NOMO-1 (cell line): ENCODE measurements at regions not wholly inside any gene's neighbourhood (a gene's known extent, or its start where the extent isn't known, plus 50 kb on each side); places are given as distances from the start of the nearest gene placed in this dataset.

Experiments
- DNase-seq, 2 experiments: peaks; one replicate each; lab custom pipeline; 2025; ENCODE audit not compliant: unreplicated experiment in 2 of 2; lab: John Stamatoyannopoulos, UW

- DNase-seq, result no peak
These were observed 96.3 kb upstream of the RNF152 start for GRCh38 chr18:61989138-61989537.

- DNase-seq, result no peak
These were observed 95.3 kb upstream of the RNF152 start for GRCh38 chr18:61988100-61988499.

GRCh38 chr18:61985681-61986080 is 92.9 kb upstream of the RNF152 start:
- DNase-seq, result no peak

GRCh38 chr18:61984349-61984748 is 91.5 kb upstream of the RNF152 start:
- no peak for DNase-seq

- DNase-seq, result no peak
These were observed 89.7 kb upstream of the RNF152 start for GRCh38 chr18:61982475-61982874.

- peak; percentile 70 to 81 for DNase-seq
These were observed 87.5 kb upstream of the RNF152 start for GRCh38 chr18:61980355-61980754.

- DNase-seq, result no peak
These were observed 82.9 kb upstream of the RNF152 start for GRCh38 chr18:61975526-61976326.

- DNase-seq, result no peak
These were observed 80.7 kb upstream of the RNF152 start for GRCh38 chr18:61973273-61974115.

- DNase-seq, result peak; percentile 73 to 87
These were observed 79.8 kb upstream of the RNF152 start for GRCh38 chr18:61972389-61973264.

GRCh38 chr18:61967252-61967891 is 74.6 kb upstream of the RNF152 start:
- no peak for DNase-seq

- DNase-seq, result no peak
These were observed 72.5 kb upstream of the RNF152 start for GRCh38 chr18:61965311-61965710.

- no peak for DNase-seq
These were observed 71.8 kb upstream of the RNF152 start for GRCh38 chr18:61964616-61965015.

- DNase-seq, result no peak
These were observed 70.9 kb upstream of the RNF152 start for GRCh38 chr18:61963705-61964104.

GRCh38 chr18:61957801-61958516 is 65.2 kb upstream of the RNF152 start:
- no peak for DNase-seq

GRCh38 chr18:61955644-61956043 is 62.8 kb upstream of the RNF152 start:
- DNase-seq, result peak; percentile 46 to 61

- no peak for DNase-seq
These were observed 61.4 kb upstream of the RNF152 start for GRCh38 chr18:61954096-61954746.

- DNase-seq, result no peak
These were observed 60.8 kb upstream of the RNF152 start for GRCh38 chr18:61953641-61954040.

GRCh38 chr18:61953161-61953560 is 60.4 kb upstream of the RNF152 start:
- no peak for DNase-seq

GRCh38 chr18:61951396-61951795 is 58.6 kb upstream of the RNF152 start:
- DNase-seq, result no peak
